OCI-M1 (cell line): ENCODE measurements at regions not wholly inside any gene's neighbourhood (a gene's known extent, or its start where the extent isn't known, plus 50 kb on each side); places are given as distances from the start of the nearest gene placed in this dataset.
A peak's percentile ranks its signal among the peaks of the same experiment; 100 is the strongest.

ENCODE experiments used
- DNase-seq: peaks from one replicate; lab custom pipeline; 2025; lab: John Stamatoyannopoulos, UW

GRCh38 chr13:65035302-65035701 lies 2194.8 kb downstream of the PCDH9 start:
- DNase-seq: no peak

DNA sequence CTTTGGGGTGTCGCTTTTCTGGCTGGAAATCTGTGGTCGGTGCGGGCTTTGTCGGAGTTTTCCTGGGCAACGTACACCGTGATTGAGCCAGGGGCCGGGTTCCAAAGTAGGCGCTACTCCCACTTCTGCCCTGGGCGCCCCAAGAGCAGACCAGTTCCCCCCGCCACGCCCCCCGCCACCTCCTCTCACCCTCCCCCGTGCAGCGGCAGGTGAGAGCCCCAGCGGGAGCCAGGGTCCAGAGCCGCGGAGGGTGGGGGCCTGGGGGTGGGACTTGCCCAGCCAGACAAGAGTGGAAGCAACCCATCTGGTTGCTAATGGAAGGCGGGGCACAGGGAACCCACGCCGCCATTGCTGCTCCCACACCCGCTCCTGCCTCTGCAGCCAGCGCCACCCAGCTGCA lies 2195.9 kb downstream of the PCDH9 start:
- no peak for DNase-seq

DNA sequence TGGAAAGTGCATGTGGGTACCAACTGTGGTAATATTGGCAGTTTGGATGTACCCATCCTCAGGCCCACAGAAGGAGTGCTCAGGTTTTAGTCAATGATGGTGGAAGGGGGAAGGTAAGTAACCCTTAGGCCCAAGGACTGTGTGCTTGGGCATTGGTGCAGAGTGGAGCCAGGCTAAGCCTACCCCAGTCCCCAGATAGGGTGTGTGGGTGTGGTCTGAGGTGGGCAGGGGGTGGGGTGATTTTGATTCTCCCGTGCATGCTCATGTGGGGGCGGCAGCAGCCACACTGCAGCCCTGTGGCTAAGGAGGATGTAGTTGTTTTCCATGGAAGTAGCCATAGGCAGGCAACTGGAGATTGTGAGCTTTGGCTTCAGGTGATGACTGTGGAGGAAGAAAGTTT lies 2197.3 kb downstream of the PCDH9 start:
- DNase-seq: no peak

DNA sequence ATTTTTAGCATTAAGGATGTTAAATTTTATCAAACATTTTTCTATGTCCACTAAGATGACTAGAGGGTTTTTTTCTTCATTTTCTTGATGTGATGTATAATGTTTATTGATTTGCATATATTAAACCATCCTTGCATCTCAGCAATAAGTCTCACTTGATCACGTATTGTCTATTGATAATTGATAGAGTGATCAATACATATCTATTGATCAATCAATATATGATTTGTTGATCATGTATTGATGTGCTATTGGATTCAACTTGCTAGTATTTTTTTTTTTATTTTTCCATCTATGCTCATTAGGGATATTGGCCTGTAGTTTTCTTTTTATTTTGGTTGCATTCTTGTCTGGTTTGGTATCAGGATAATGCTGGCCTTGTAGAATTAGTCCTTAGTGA lies 2202.0 kb downstream of the PCDH9 start:
- DNase-seq: no peak

DNA sequence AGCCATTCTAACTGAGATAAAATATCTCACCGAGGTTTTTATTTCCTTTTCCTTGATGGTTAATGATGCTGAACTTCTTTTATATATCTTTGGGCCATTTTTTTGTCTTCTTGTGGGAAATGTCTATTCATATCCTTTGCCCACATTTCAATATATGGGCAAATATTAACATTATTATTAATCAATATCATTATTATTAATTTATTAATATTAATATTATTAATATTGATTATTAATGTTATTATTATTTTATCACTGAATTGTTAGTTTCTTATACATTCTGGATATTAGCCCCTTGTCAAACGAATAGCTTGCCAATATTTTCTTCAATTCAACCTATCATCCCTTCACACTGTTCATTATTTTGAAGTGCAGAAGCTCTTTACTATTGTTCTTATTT lies 2203.6 kb downstream of the PCDH9 start:
- DNase-seq: no peak

GRCh38 chr13:65011378-65011777 lies 2218.8 kb downstream of the PCDH9 start:
- DNase-seq: no peak

GRCh38 chr13:64997438-64997837 lies 2232.7 kb downstream of the PCDH9 start:
- DNase-seq: no peak

DNA sequence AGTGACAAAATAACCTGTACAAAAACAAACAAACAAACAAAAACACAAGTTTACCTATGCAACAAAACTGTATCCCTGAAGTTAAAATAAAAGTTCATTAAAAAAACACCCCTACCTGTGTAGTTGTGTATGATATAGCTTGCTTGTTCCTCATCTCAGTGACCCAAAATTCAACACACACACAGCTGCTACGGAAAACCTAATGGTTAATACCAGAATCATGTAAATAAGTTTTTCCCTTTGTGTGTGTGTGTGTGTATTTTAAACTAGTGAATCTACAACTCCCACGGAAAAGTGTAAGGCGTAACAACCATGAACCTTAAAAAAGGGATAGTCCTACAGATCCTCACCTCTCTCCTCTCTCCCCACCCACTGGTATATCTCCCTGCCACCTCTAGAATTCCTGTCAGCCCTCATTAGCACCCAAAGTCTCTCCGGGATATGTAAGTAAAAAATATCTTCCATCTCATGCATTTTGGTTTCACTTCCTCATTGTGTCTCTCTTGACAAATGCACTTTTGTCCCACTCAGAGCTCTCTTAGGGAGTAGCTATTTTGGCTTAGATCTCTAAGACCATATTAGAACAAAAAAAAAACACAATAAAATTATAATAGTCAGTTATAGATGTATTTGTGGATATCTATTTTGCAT lies 2236.5 kb downstream of the PCDH9 start:
- DNase-seq: peak; percentile 62

- DNase-seq: no peak
Measured at GRCh38 chr13:64992314-64992713, 2237.8 kb downstream of the PCDH9 start.

DNA sequence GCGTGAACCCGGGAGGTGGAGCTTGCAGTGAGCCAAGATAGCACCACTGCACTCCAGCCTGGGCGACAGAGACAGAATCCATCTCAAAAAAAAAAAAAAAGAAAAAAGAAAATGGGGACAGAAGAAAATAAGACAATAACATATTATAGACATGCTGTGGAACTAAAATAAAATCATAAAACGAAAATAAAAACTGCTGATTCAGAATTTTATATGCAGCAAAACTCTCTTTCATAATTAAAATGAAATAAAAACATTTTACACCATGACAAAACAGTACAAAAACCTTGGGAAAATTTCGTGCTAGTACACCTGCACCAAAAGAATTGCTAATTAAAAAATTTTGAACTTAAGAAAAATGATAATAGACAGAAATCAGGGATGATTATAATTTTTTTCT lies 2245.1 kb downstream of the PCDH9 start:
- DNase-seq: no peak

DNA sequence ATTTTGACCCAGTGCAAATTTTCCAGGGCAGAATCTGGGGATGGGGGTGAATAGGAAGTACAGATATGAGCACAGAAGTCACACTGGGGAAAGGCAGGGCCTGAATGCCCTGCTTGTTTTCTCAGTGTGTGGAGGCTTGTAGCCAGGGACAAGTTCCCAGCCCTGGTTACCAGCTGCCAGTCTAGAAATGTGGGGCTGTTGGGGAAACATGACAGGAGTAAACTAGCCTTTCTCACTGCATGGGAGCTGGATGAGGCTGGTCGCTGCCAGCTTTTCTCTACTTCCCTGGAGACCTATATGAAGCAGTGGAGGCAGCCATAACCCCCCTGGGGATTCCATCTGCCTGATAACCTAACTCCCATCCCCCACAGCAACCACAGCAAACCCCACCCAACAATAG lies 2267.7 kb downstream of the PCDH9 start:
- DNase-seq: no peak

DNA sequence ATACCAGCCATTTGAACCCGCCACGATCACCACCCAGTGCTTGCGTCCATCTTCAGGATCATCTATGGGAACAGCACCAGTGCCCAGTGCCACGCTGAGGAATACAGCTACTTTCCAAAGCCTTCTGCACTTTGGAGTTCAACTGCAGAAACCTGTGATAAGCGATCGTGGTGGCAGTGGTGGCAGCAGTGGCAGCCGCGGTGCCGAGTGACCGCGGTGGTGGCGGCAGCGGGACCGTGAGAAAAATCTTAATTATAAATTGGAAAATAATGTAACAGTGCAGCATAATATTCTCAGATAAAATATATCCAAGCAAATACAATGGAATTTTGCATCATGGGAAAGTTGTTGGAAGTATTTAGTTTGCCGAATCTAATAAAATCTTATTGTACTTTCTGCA lies 2270.9 kb downstream of the PCDH9 start:
- DNase-seq: no peak

DNA sequence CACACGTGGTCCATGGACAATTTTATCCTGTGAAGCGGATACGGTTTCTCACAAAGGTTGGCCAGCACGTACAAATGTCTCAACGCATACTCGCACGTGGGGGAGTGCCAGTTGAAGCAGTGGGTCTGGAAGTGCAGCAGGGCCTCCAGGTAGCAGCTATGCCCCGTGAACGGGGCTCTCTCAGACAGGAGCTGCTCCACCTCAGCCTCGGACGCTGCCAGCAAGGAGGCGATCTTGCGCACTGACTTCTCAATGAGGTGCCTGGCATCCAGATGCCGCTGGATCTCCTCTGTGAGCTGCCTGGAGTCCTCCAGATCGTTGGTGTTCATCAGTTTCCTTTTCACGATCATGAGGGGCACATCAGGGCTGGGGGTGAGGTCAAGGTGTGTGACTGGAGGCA lies 2272.0 kb downstream of the PCDH9 start:
- no peak for DNase-seq

DNA sequence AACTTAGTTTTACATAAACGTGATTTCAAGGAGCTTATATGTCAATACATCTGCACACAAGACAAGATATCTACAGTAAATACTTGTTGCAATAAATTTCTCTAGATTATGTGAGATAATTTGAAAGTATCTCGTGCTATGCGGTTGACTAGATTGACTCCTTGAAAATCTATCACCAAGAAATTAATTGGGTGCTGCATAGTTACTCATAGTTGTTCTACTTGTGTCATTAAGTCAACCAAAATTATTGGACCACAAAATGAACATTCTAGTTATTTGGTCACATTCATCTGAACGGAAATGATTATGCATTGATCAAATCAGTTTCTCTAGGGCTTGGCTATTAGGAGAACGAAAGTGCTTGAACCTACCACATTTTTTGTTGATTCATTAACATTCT lies 2291.5 kb downstream of the PCDH9 start:
- no peak for DNase-seq

- DNase-seq: no peak
Measured at GRCh38 chr13:64937302-64937701, 2292.8 kb downstream of the PCDH9 start.

DNA sequence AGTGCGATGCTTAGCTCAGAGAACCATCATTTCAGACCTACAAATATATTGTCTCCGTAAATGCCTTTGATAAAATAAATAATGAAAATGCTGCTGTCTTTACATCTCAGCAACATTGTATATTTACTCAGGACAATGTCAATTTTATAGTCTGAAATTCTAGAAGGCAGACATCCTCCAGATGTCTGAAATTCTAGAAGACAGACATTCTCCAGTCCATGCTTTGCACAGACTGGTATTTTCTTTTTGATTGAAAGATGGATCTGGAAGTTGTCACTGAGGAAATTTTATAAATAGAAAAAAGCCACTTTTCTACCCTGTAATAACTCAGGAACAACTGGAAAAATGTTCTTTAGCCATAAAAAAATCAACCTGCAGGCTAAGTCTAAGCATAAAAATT lies 2293.3 kb downstream of the PCDH9 start:
- DNase-seq: no peak

DNA sequence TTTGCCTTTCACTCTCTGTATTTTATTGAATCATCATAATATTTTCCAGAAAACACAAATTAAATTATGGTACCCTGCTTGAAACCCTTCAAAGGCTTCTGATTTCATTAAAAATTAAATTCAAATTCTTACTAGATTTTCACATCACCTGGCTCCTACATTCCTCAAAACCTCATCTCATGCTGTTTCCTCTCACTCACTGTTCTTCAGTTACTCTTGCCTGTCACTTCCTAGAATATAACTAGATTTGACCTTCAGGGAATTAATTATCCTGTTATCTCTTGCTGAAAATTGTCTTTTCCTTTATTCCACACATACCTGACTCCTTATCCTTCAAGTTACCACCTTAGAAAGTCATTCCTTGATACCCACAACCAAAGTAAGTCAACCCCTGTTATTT lies 2294.7 kb downstream of the PCDH9 start:
- DNase-seq: no peak

DNA sequence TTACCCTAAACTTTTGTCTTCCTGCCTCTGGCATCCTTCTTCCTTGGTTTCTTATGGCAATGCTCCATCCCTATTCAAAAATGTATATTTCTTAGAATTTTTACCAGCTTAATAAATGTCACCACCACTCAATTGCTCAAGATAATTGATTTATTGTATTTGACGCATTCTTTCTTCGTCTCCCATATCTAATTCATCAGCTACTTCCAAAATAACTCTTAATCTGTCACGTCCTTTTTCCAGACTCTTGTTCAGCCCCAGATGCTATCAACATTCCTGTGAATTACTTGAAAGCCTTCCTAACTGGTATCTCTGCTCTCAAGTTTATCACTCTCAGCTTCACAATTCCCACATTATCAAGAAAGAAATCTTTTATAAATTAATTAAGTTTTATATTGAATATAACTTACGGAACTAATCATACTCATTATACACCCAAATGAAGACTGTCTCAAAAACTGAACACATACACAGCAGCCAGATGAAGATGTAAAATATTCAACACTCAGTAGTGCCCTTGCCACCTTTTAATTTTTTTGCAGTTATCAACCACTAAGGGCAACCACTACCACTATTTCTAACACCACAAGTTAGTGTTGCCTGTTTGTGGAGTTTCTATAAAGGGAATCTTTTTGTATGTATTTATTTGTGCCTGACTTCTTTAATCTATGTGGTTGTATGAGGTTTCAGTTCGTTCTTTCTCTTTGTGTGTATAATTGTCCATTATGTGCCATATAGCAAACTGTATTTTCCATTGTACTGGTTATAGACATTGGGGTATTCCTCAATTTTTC lies 2295.4 kb downstream of the PCDH9 start:
- no peak for DNase-seq

- no peak for DNase-seq
Measured at GRCh38 chr13:64930636-64931035, 2299.5 kb downstream of the PCDH9 start.

DNA sequence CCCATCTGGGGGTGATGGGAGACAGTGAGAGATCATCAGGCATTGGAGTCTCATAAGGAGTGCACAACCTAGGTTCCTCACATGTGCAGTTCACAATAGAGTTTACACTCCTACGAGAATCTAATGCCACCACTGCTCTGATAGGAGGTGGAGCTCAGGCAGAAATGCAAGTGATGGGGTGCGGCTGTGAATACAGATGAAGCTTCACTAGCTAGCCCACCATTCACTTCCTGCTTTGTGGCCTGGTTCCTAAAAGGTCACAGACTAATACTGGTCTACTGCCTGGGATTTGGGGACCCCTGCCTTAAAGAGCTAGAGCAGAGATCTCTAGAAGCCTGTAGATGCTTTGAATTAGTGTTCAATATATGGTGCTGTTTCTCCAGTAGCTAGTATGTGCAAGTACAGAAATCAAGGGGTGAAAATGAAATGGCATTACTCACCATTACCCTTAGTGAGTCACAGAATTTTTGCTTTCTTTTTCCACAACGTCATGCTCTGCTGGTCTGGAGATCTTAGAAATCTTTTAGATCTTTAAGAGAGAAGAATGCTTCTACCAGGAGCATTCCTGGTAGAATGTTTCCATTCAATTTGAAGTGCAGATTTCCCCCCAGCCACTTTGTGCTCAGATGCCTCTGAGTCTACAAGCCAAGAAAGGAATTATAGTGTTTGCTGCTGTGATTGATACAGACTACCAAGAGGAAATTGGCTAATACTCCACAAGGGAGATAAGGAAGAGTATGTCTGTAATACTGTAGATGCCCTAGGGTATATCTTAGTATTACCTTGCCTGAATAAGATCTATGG lies 2301.2 kb downstream of the PCDH9 start:
- DNase-seq: peak; percentile 57

- no peak for DNase-seq
Measured at GRCh38 chr13:64925727-64926126, 2304.4 kb downstream of the PCDH9 start.

DNA sequence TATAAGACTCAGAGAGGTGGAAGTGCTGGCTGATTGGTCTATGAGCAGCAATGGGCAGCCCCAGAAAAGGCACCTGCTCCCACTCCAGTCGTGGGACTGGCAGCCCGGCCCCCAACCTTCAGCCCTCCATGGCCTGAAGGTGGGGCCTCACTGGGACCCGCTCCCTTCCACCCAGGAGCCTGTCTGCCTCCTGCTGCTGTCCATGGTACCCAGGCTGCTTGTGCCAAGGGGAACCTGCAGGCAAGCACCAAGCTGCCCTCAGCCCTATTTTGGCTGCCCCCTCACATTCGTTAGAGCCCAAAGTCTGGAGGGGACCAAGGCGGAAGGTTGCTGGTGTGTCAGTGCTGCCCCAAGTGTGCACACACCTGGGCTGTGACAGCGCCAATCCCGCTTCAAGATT lies 2304.9 kb downstream of the PCDH9 start:
- no peak for DNase-seq

DNA sequence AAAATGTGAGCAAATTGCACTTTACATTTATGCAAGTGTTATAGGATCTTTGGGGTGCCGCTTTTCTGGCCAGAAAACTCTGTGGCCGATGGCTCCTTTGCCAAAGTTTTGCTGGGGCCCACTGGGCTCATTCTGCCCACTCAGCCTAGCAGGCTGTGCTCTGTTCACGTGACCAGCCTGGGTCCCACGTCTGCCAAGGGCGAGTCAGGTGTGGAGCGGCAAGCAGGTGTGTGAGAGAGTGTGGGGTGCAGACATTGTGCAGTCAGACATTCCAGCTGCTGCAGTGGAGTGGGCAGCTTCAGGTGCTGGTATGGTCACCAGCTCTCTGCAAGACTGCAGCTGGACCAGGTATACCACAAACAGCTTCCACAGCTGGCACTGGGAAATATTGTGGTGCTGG lies 2305.7 kb downstream of the PCDH9 start:
- no peak for DNase-seq
